Osteoblast (primary cell): ENCODE measurements at regions not wholly inside any gene's neighbourhood (a gene's known extent, or its start where the extent isn't known, plus 50 kb on each side); places are given as distances from the start of the nearest gene placed in this dataset.

Source experiments
- DNase-seq: peaks from one replicate; pipeline ENCODE4 v3.0.0; 2011; ENCODE audit warnings: low spot score, mixed read lengths; ENCODE audit not compliant: insufficient read length; ENCODE audit errors: missing footprints
- H2AFZ ChIP-seq: 2 replicates; pipeline ENCODE4 v1.6.0; 2011; ENCODE audit warnings: mild to moderate bottlenecking, low read length
- H3K27ac ChIP-seq: 2 replicates; pipeline ENCODE4 v1.5.1; 2011; ENCODE audit warnings: mild to moderate bottlenecking, low read depth, low read length, moderate library complexity
- H3K27me3 ChIP-seq: 2 replicates; pipeline ENCODE4 v1.6.0; 2012; ENCODE audit warnings: mild to moderate bottlenecking, control low read depth, inconsistent platforms, low read length, moderate library complexity; ENCODE audit not compliant: insufficient read depth
- H3K36me3 ChIP-seq: 2 replicates; pipeline ENCODE4 v1.5.1; 2011; ENCODE audit warnings: mild to moderate bottlenecking, low read length, control low read depth, moderate library complexity; ENCODE audit not compliant: insufficient read depth
- H3K4me1 ChIP-seq: 2 replicates; pipeline ENCODE4 v1.5.1; 2011; ENCODE audit warnings: mild to moderate bottlenecking, low read length, control low read depth, moderate library complexity; ENCODE audit not compliant: insufficient read depth
- H3K4me2 ChIP-seq: 2 replicates; pipeline ENCODE4 v1.6.0; 2011; ENCODE audit warnings: mild to moderate bottlenecking, low read length; ENCODE audit not compliant: insufficient read depth
- H3K4me3 ChIP-seq: fragments of 200-600 bp; sonication (generic); 3 replicates; pipeline ENCODE4 v1.5.1; 2012; ENCODE audit warnings: mild to moderate bottlenecking, low read length, inconsistent platforms; ENCODE audit not compliant: insufficient read depth
- H3K79me2 ChIP-seq: 2 replicates; pipeline ENCODE4 v1.6.0; 2012; ENCODE audit warnings: mild to moderate bottlenecking, low read length, control low read depth, inconsistent platforms; ENCODE audit not compliant: insufficient read depth
- H3K9me3 ChIP-seq: 2 replicates; pipeline ENCODE4 v1.5.1; 2011; ENCODE audit warnings: low read depth, low read length, control low read depth
- H4K20me1 ChIP-seq: 2 replicates; pipeline ENCODE4 v1.6.0; 2012; ENCODE audit warnings: mild to moderate bottlenecking, low read length, control low read depth; ENCODE audit not compliant: insufficient read depth
- TF ChIP-seq, protein P1 (sequence below): IDR thresholded peaks from 2 replicates; pipeline ENCODE4 v1.5.1; 2011; ENCODE audit warnings: mild to moderate bottlenecking, low read depth, low read length, moderate library complexity; ENCODE audit errors: extremely low read depth

DNA sequence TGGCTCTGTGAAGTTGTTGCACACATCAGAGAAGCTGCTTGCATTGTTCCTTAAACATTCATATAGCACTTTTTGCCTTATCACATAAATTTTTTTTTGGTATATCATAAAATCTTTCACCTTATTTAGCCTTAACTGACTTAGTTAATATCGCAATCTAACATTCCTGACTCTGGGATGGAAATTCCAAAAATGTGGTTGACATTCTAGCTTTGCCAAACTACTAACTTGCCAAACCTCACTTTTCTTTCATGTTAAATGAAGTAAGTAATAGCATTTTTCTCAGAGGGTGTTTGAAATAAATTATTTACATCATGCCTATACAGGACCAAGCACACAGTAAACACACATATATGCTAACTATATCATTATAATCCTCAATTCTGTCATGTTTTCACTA lies 736.9 kb upstream of the PCDH9 start:
- no peaks in the 10 kb centered on the region for H3K4me1 ChIP-seq
- no peak overlapping the region for H3K27ac ChIP-seq
- no peaks in the 10 kb centered on the region for H3K79me2 ChIP-seq
- no peaks in the 10 kb centered on the region for H3K27me3 ChIP-seq
- TF ChIP-seq, protein P1, sequence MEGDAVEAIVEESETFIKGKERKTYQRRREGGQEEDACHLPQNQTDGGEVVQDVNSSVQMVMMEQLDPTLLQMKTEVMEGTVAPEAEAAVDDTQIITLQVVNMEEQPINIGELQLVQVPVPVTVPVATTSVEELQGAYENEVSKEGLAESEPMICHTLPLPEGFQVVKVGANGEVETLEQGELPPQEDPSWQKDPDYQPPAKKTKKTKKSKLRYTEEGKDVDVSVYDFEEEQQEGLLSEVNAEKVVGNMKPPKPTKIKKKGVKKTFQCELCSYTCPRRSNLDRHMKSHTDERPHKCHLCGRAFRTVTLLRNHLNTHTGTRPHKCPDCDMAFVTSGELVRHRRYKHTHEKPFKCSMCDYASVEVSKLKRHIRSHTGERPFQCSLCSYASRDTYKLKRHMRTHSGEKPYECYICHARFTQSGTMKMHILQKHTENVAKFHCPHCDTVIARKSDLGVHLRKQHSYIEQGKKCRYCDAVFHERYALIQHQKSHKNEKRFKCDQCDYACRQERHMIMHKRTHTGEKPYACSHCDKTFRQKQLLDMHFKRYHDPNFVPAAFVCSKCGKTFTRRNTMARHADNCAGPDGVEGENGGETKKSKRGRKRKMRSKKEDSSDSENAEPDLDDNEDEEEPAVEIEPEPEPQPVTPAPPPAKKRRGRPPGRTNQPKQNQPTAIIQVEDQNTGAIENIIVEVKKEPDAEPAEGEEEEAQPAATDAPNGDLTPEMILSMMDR: no peak
- H2AFZ ChIP-seq: no peak overlapping the region
- H3K4me3 ChIP-seq: no peak overlapping the region
- H3K9me3 ChIP-seq: no peaks in the 10 kb centered on the region
- no peak overlapping the region for H3K4me2 ChIP-seq
- no peaks in the 10 kb centered on the region for H4K20me1 ChIP-seq
- no peaks in the 10 kb centered on the region for H3K36me3 ChIP-seq
- DNase-seq: no peak

DNA sequence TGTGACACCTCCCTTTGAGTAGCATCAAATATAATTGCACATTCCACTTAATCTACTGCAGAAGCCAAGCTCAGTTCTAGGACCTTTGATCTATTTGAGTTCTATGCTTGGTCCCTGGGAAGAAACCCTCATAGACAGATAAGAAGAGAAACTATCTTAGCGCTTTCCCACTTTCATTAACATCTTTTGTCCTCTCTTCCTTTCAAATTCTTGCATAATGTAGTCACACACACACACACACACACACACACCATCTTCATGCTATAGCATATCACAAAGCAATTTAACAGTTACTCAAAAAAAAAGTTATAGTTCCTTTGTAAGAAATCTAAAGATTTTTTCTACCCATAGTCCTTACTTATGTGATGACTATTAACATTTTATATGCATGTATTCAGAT lies 735.9 kb upstream of the PCDH9 start:
- Histone ChIP-seq H3K79me2 (no peaks in the 10 kb centered on the region), H3K36me3 (no peaks in the 10 kb centered on the region), H3K4me3 (no peak overlapping the region), H2AFZ (no peak overlapping the region), H4K20me1 (no peaks in the 10 kb centered on the region), H3K4me1 (no peaks in the 10 kb centered on the region), H3K4me2 (no peak overlapping the region), H3K27ac (no peak overlapping the region), H3K27me3 (no peaks in the 10 kb centered on the region), H3K9me3 (no peaks in the 10 kb centered on the region)
- no peak for DNase-seq
- TF ChIP-seq, protein P1: no peak

DNA sequence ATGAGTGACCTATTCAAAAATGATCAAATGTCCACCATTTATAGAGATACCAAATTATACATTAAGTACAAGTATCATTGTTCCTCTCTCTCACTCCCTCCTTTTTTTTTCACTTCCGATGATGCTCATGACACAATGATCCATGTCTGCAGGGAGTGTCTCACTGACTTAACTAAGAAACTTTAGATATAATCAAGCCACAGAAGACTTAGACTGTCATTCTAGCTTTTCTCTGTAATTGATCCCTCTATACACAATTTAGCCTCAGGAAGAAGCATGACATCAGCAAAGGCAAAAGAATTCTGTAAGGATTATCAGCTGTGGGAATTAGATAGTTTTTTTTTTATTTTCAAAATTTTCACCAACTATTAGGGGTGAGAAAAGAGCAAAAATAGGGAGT lies 734.9 kb upstream of the PCDH9 start:
- TF ChIP-seq, protein P1: no peak
- no peaks in the 10 kb centered on the region for H3K9me3 ChIP-seq
- H2AFZ ChIP-seq: no peak overlapping the region
- no peaks in the 10 kb centered on the region for H3K36me3 ChIP-seq
- no peak overlapping the region for H3K4me3 ChIP-seq
- DNase-seq: no peak
- no peaks in the 10 kb centered on the region for H3K79me2 ChIP-seq
- H3K27me3 ChIP-seq: no peaks in the 10 kb centered on the region
- H4K20me1 ChIP-seq: no peaks in the 10 kb centered on the region
- no peaks in the 10 kb centered on the region for H3K4me1 ChIP-seq
- H3K27ac ChIP-seq: no peak overlapping the region
- no peak overlapping the region for H3K4me2 ChIP-seq

DNA sequence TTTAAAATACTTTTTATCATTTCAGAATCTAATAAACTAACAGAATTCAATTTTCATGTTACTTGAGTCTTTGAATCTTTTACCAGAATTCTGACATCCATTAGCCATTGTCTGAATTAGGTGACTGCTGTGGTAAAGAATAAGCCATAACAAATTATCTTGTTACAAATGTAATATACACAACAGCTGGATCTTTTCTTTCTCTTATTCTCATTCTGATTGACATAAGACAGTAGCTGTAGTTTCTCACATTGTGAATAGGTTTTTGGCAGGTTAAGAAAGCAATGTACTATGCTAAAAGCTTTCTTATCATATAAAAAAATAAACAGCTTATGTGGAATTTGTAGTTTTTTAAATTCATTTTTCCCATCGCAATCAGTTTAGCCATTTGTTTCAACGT lies 734.0 kb upstream of the PCDH9 start:
- no peak overlapping the region for H3K27ac ChIP-seq
- TF ChIP-seq, protein P1: no peak
- no peaks in the 10 kb centered on the region for H4K20me1 ChIP-seq
- H3K27me3 ChIP-seq: no peaks in the 10 kb centered on the region
- no peak overlapping the region for H3K4me2 ChIP-seq
- DNase-seq: no peak
- H3K9me3 ChIP-seq: no peaks in the 10 kb centered on the region
- no peak overlapping the region for H2AFZ ChIP-seq
- H3K4me3 ChIP-seq: no peak overlapping the region
- no peaks in the 10 kb centered on the region for H3K4me1 ChIP-seq
- H3K36me3 ChIP-seq: no peaks in the 10 kb centered on the region
- no peaks in the 10 kb centered on the region for H3K79me2 ChIP-seq
